ENCODE measurements at regions not wholly inside any gene's neighbourhood (a gene's known extent, or its start where the extent isn't known, plus 50 kb on each side); places are given as distances from the start of the nearest gene placed in this dataset.
"Not testable (repeated sequence)": the region's sequence is repeated elsewhere in the genome, so short reads cannot be mapped to it uniquely, and the experiment has no call there.

- DNase-seq: not testable (repeated sequence)
Observed at GRCh38 chr6:16039892-16040627, 88.8 kb upstream of the MYLIP start.

- DNase-seq: no peak
Observed at GRCh38 chr6:16038938-16039337, 89.9 kb upstream of the MYLIP start.

GRCh38 chr6:16035488-16036080 is 93.3 kb upstream of the MYLIP start:
- no peak for DNase-seq

GRCh38 chr6:16033214-16033613 is 95.7 kb upstream of the MYLIP start:
- no peak for DNase-seq

- no peak for DNase-seq
Observed at GRCh38 chr6:16031278-16031981, 97.5 kb upstream of the MYLIP start.

GRCh38 chr6:16028966-16029365 is 99.9 kb upstream of the MYLIP start:
- no peak for DNase-seq

- no peak for DNase-seq
Observed at GRCh38 chr6:16020259-16020658, 108.6 kb upstream of the MYLIP start.

- no peak for DNase-seq
Observed at GRCh38 chr6:16019462-16019861, 109.4 kb upstream of the MYLIP start.

GRCh38 chr6:16018626-16019025 is 110.3 kb upstream of the MYLIP start:
- no peak for DNase-seq

GRCh38 chr6:16014325-16014724 is 114.6 kb upstream of the MYLIP start:
- DNase-seq: not testable (repeated sequence)

- DNase-seq: no peak
Observed at GRCh38 chr6:16007146-16007545, 121.7 kb upstream of the MYLIP start.

GRCh38 chr6:16006681-16007080 is 122.2 kb upstream of the MYLIP start:
- DNase-seq: no peak

- DNase-seq: no peak
Observed at GRCh38 chr6:16004934-16005679, 123.8 kb upstream of the MYLIP start.

- DNase-seq: no peak
Observed at GRCh38 chr6:16003197-16003491, 125.7 kb upstream of the MYLIP start.

GRCh38 chr6:16002332-16003196 is 126.3 kb upstream of the MYLIP start:
- no peak for DNase-seq

GRCh38 chr6:16001158-16001557 is 127.7 kb upstream of the MYLIP start:
- DNase-seq: no peak

GRCh38 chr6:15999201-15999600 is 129.7 kb upstream of the MYLIP start:
- DNase-seq: no peak

- DNase-seq: no peak
Observed at GRCh38 chr6:15997586-15998388, 131.1 kb upstream of the MYLIP start.

- DNase-seq: no peak
Observed at GRCh38 chr6:15996030-15996429, 132.9 kb upstream of the MYLIP start.

GRCh38 chr6:15995493-15995892 is 133.4 kb upstream of the MYLIP start:
- DNase-seq: no peak

GRCh38 chr6:15994814-15995459 is 133.9 kb upstream of the MYLIP start:
- no peak for DNase-seq
